ENCODE measurements at regions not wholly inside any gene's neighbourhood (a gene's known extent, or its start where the extent isn't known, plus 50 kb on each side); places are given as distances from the start of the nearest gene placed in this dataset.

- DNase-seq (ENCODE audit: low read depth): no peak
These were observed 215.6 kb upstream of the VEPH1 start for GRCh38 chr3:157718800-157719199.

- DNase-seq (ENCODE audit: low read depth): no peak
These were observed 209.9 kb upstream of the VEPH1 start for GRCh38 chr3:157713101-157713500.

GRCh38 chr3:157705258-157705657 lies 202.0 kb upstream of the VEPH1 start:
- DNase-seq (ENCODE audit: low read depth): no peak

GRCh38 chr3:157700405-157700804 lies 197.2 kb upstream of the VEPH1 start:
- no peak for DNase-seq (ENCODE audit: low read depth)

- DNase-seq (ENCODE audit: low read depth): no peak
These were observed 192.4 kb upstream of the VEPH1 start for GRCh38 chr3:157695586-157695985.

GRCh38 chr3:157695103-157695502 lies 191.9 kb upstream of the VEPH1 start:
- no peak for DNase-seq (ENCODE audit: low read depth)

- DNase-seq (ENCODE audit: low read depth): no peak
These were observed 190.5 kb upstream of the VEPH1 start for GRCh38 chr3:157693762-157694161.

- no peak for DNase-seq (ENCODE audit: low read depth)
These were observed 189.3 kb upstream of the VEPH1 start for GRCh38 chr3:157692468-157692867.

- DNase-seq (ENCODE audit: low read depth): no peak
These were observed 180.5 kb upstream of the VEPH1 start for GRCh38 chr3:157683668-157684067.

- no peak for DNase-seq (ENCODE audit: low read depth)
These were observed 168.8 kb upstream of the VEPH1 start for GRCh38 chr3:157672061-157672460.

GRCh38 chr3:157671656-157672055 lies 168.4 kb upstream of the VEPH1 start:
- DNase-seq (ENCODE audit: low read depth): no peak

GRCh38 chr3:157669416-157669815 lies 166.2 kb upstream of the VEPH1 start:
- DNase-seq (ENCODE audit: low read depth): no peak

GRCh38 chr3:157667493-157667892 lies 164.3 kb upstream of the VEPH1 start:
- DNase-seq (ENCODE audit: low read depth): no peak

GRCh38 chr3:157662171-157662570 lies 159.0 kb upstream of the VEPH1 start:
- no peak for DNase-seq (ENCODE audit: low read depth)

GRCh38 chr3:157660847-157661246 lies 157.6 kb upstream of the VEPH1 start:
- no peak for DNase-seq (ENCODE audit: low read depth)

GRCh38 chr3:157652366-157652765 lies 149.2 kb upstream of the VEPH1 start:
- no peak for DNase-seq (ENCODE audit: low read depth)

GRCh38 chr3:157650699-157651098 lies 147.5 kb upstream of the VEPH1 start:
- no peak for DNase-seq (ENCODE audit: low read depth)

GRCh38 chr3:157650172-157650571 lies 147.0 kb upstream of the VEPH1 start:
- DNase-seq (ENCODE audit: low read depth): no peak

- DNase-seq (ENCODE audit: low read depth): no peak
These were observed 146.3 kb upstream of the VEPH1 start for GRCh38 chr3:157649511-157649910.

GRCh38 chr3:157647820-157648219 lies 144.6 kb upstream of the VEPH1 start:
- DNase-seq (ENCODE audit: low read depth): no peak

- no peak for DNase-seq (ENCODE audit: low read depth)
These were observed 136.7 kb upstream of the VEPH1 start for GRCh38 chr3:157639756-157640426.

GRCh38 chr3:157637866-157638265 lies 134.7 kb upstream of the VEPH1 start:
- no peak for DNase-seq (ENCODE audit: low read depth)

- no peak for DNase-seq (ENCODE audit: low read depth)
These were observed 130.0 kb upstream of the VEPH1 start for GRCh38 chr3:157633241-157633640.

- DNase-seq (ENCODE audit: low read depth): no peak
These were observed 128.9 kb upstream of the VEPH1 start for GRCh38 chr3:157632075-157632474.

- DNase-seq (ENCODE audit: low read depth): no peak
These were observed 128.3 kb upstream of the VEPH1 start for GRCh38 chr3:157631478-157631877.

All from stimulated activated CD8-positive, alpha-beta memory T cell treated with anti-CD3 and anti-CD28 coated beads, Interleukin-15, amount 100 ng/mL, for 1 hour (primary cell).